Mammary epithelial cell (primary cell): ENCODE measurements at regions not wholly inside any gene's neighbourhood (a gene's known extent, or its start where the extent isn't known, plus 50 kb on each side); places are given as distances from the start of the nearest gene placed in this dataset.
"Not testable (repeated sequence)": the region's sequence is repeated elsewhere in the genome, so short reads cannot be mapped to it uniquely, and the experiment has no call there.

Experiments
- EZH2 ChIP-seq: IDR thresholded peaks from 2 replicates; pipeline ENCODE4 v1.6.1; 2012; ENCODE audit warnings: low read length, inconsistent platforms, borderline replicate concordance
- TF ChIP-seq, protein P1 (sequence below), 2 donors: IDR thresholded peaks in 1 of 2; conservative IDR thresholded peaks in 1 of 2; 2 replicates each; pipeline ENCODE4 v1.5.1; 2011 to 2012; ENCODE audit warnings: inconsistent platforms in 2 of 2, low read length in 2 of 2, mild to moderate bottlenecking in 2 of 2, control low read depth in 1 of 2, low read depth in 1 of 2; ENCODE audit not compliant: insufficient read depth in 1 of 2; ENCODE audit errors: extremely low read depth in 1 of 2

DNA sequence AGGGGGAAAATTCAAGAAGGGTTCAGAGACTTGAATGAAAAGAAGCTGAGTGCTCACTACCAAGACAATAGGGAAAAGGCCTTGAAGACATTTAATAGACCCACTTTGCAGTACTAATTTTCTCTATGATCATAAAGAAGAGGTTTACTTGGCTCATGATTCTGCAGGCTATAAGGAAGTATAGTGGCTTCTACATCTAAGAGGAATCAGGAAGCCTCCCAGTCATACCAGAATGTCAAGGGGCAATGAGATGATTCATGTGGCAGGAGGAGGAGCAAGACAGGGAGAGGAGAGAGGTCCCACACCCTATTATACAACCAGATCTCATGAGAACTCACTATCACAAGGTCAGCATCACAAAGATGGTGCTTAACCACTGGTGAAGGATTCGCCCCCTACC is 323.7 kb downstream of the FOXD4L4 start:
- TF ChIP-seq, protein P1, sequence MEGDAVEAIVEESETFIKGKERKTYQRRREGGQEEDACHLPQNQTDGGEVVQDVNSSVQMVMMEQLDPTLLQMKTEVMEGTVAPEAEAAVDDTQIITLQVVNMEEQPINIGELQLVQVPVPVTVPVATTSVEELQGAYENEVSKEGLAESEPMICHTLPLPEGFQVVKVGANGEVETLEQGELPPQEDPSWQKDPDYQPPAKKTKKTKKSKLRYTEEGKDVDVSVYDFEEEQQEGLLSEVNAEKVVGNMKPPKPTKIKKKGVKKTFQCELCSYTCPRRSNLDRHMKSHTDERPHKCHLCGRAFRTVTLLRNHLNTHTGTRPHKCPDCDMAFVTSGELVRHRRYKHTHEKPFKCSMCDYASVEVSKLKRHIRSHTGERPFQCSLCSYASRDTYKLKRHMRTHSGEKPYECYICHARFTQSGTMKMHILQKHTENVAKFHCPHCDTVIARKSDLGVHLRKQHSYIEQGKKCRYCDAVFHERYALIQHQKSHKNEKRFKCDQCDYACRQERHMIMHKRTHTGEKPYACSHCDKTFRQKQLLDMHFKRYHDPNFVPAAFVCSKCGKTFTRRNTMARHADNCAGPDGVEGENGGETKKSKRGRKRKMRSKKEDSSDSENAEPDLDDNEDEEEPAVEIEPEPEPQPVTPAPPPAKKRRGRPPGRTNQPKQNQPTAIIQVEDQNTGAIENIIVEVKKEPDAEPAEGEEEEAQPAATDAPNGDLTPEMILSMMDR (conservative IDR thresholded peaks at IDR 0.05 in 1 of 2, IDR thresholded peaks at IDR 0.05 in 1 of 2; ENCODE audit: extremely low read depth in 1 of 2, insufficient read depth in 1 of 2, low read depth in 1 of 2, low read length in 2 of 2): not testable (repeated sequence)
- not testable (repeated sequence) for TF ChIP-seq EZH2
